ENCODE measurements at regions not wholly inside any gene's neighbourhood (a gene's known extent, or its start where the extent isn't known, plus 50 kb on each side); places are given as distances from the start of the nearest gene placed in this dataset.
"Not testable (repeated sequence)": the region's sequence is repeated elsewhere in the genome, so short reads cannot be mapped to it uniquely, and the experiment has no call there.

- no peaks in the 10 kb centered on the region for H3K4me1 ChIP-seq (ENCODE audit: insufficient read depth, poor library complexity, severe bottlenecking)
- no peaks in the 10 kb centered on the region for H3K27me3 ChIP-seq (ENCODE audit: insufficient read depth, poor library complexity, severe bottlenecking)
- no peak overlapping the region for H3K27ac ChIP-seq (ENCODE audit: poor library complexity, severe bottlenecking)
- DNase-seq (ENCODE audit: low spot score) (no peak), ATAC-seq (ENCODE audit: low read depth) (no peak)
- H3K4me3 ChIP-seq (ENCODE audit: severe bottlenecking) = no peak overlapping the region
- no peak for TF ChIP-seq CTCF (IDR thresholded peaks at IDR 0.05; ENCODE audit: poor library complexity, severe bottlenecking)
- H3K36me3 ChIP-seq (ENCODE audit: low read depth) = no peaks in the 10 kb centered on the region
- H3K9me3 ChIP-seq (ENCODE audit: severe bottlenecking) = no peaks in the 10 kb centered on the region
Observed at GRCh38 chrX:7606039-7606652, 236.8 kb upstream of the VCX start.

DNA sequence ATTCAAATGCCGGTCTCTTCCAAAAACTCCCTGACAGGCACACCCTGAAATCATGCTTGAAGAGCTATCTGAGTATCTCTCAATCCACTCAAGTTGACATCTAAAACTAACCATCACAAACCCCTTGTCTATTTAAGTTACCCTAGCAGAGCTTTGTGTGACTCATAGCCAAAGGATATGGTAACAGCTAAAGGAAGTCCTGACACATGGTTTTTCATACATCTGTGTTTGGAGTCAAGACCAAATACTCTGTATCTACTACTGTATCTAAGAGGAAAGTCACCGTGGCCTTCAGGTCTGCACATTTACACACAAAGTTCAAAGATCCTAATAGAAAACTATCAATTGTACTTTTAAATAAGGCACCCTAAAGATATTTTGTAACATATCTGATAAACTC is 239.6 kb upstream of the VCX start:
- Histone ChIP-seq H3K4me1 (ENCODE audit: insufficient read depth, poor library complexity, severe bottlenecking) (no peaks in the 10 kb centered on the region), H3K9me3 (ENCODE audit: severe bottlenecking) (no peaks in the 10 kb centered on the region), H3K36me3 (ENCODE audit: low read depth) (no peaks in the 10 kb centered on the region), H3K27ac (ENCODE audit: poor library complexity, severe bottlenecking) (no peak overlapping the region), H3K4me3 (ENCODE audit: severe bottlenecking) (no peak overlapping the region), H3K27me3 (ENCODE audit: insufficient read depth, poor library complexity, severe bottlenecking) (no peaks in the 10 kb centered on the region)
- DNase-seq (ENCODE audit: low spot score) (no peak), ATAC-seq (ENCODE audit: low read depth) (no peak)
- TF ChIP-seq CTCF (IDR thresholded peaks at IDR 0.05; ENCODE audit: poor library complexity, severe bottlenecking) = no peak

- Histone ChIP-seq H3K36me3 (ENCODE audit: low read depth) (no peaks in the 10 kb centered on the region), H3K27me3 (ENCODE audit: insufficient read depth, poor library complexity, severe bottlenecking) (no peaks in the 10 kb centered on the region), H3K27ac (ENCODE audit: poor library complexity, severe bottlenecking) (no peak overlapping the region), H3K4me3 (ENCODE audit: severe bottlenecking) (no peak overlapping the region), H3K9me3 (ENCODE audit: severe bottlenecking) (no peaks in the 10 kb centered on the region), H3K4me1 (ENCODE audit: insufficient read depth, poor library complexity, severe bottlenecking) (no peaks in the 10 kb centered on the region)
- no peak for TF ChIP-seq CTCF (IDR thresholded peaks at IDR 0.05; ENCODE audit: poor library complexity, severe bottlenecking)
- DNase-seq (ENCODE audit: low spot score) = no peak
- ATAC-seq (ENCODE audit: low read depth) = no peak
Observed at GRCh38 chrX:7596822-7597221, 246.1 kb upstream of the VCX start.

DNA sequence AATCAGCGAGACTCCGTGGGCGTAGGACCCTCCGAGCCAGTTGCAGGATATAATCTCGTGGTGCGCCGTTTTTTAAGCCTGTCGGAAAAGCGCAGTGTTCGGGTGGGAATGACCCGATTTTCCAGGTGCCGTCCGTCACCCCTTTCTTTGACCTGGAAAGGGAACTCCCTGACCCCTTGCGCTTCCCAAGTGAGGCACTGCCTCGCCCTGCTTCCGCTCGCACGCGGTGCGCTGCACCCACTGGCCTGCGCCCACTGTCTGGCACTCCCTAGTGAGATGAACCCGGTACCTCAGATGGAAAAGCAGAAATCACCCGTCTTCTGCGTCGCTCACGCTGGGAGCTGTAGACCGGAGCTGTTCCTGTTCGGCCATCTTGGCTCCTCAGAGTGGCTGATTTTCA is 249.6 kb upstream of the VCX start:
- not testable (repeated sequence) for ATAC-seq (ENCODE audit: low read depth); H3K27ac ChIP-seq (ENCODE audit: poor library complexity, severe bottlenecking); H3K4me1 ChIP-seq (ENCODE audit: insufficient read depth, poor library complexity, severe bottlenecking); H3K9me3 ChIP-seq (ENCODE audit: severe bottlenecking); DNase-seq (ENCODE audit: low spot score); H3K36me3 ChIP-seq (ENCODE audit: low read depth); H3K27me3 ChIP-seq (ENCODE audit: insufficient read depth, poor library complexity, severe bottlenecking); H3K4me3 ChIP-seq (ENCODE audit: severe bottlenecking)

DNA sequence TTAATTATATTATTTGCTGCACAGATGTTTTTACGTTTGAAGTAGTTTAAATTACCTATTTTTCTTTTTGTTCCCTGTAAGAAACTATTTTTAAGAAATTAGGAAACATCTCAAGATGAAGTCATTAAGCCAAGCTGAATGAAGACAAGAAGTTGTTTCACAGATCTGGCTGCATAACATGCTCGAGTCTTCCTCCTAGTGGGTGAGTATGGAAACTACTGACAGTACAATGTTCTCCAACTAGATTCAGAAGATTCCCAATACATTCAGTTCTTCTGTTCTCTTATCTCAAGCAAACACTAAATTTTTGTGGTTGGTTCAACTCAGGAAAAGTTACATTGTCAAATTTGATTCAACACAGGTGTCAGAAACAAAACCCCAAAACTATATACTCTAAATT is 256.8 kb upstream of the VCX start:
- DNase-seq (ENCODE audit: low spot score) (no peak), ATAC-seq (ENCODE audit: low read depth) (no peak; the same call in 2 of the 3 replicates)
- Histone ChIP-seq H3K27me3 (ENCODE audit: insufficient read depth, poor library complexity, severe bottlenecking) (no peaks in the 10 kb centered on the region), H3K27ac (ENCODE audit: poor library complexity, severe bottlenecking) (no peak overlapping the region), H3K9me3 (ENCODE audit: severe bottlenecking) (no peaks in the 10 kb centered on the region), H3K36me3 (ENCODE audit: low read depth) (no peaks in the 10 kb centered on the region), H3K4me3 (ENCODE audit: severe bottlenecking) (no peak overlapping the region), H3K4me1 (ENCODE audit: insufficient read depth, poor library complexity, severe bottlenecking) (no peaks in the 10 kb centered on the region)
- peak; percentile 51 for TF ChIP-seq CTCF (IDR thresholded peaks at IDR 0.05; ENCODE audit: poor library complexity, severe bottlenecking)

Measured in RWPE2 (cell line).